T-cell (primary cell): ENCODE measurements at regions not wholly inside any gene's neighbourhood (a gene's known extent, or its start where the extent isn't known, plus 50 kb on each side); places are given as distances from the start of the nearest gene placed in this dataset.

Source experiments
- ATAC-seq, 4 experiments: fragments of 200-7000 bp in 3 of 4; fragments of 150-1000 bp in 1 of 4; cut with Tn5 transposase; replicated peaks in 1 of 4; 1 replicate in 3 of 4; 2 replicates in 1 of 4; pipeline ENCODE4 v1.10.0; 2021; ENCODE audit warnings: moderate library complexity in 3 of 4, mild to moderate bottlenecking in 2 of 4, moderate number of reproducible peaks in 1 of 4
- CTCF ChIA-PET, 2 donors: fragments of 300-600 bp; sonication (Branson Sonifier 250); formaldehyde crosslinking; loops; one replicate each; lab custom pipeline; 2022; ENCODE audit warnings: antibody characterized with exemption in 2 of 2; lab: Charles Lee
- POLR2A ChIA-PET, 2 donors: fragments of 300-600 bp; sonication (Branson Sonifier 250); formaldehyde crosslinking; loops; one replicate each; lab custom pipeline; 2022; ENCODE audit warnings: antibody characterized with exemption in 2 of 2; lab: Charles Lee
- DNase-seq, 35 experiments: peaks; one replicate each; pipeline versions ENCODE4 v3.0.0 to v3.0.0-alpha.2; 2013 to 2023
- H3K27ac ChIP-seq: one replicate; pipeline ENCODE4 v1.5.1; 2013; ENCODE audit warnings: low read length
- H3K27me3 ChIP-seq, 2 experiments: replicated peaks in 1 of 2; 1 replicate in 1 of 2; 2 replicates in 1 of 2; pipeline versions ENCODE4 v1.6.1 to v1.7.0; 2013; ENCODE audit warnings: low read length in 1 of 2, mixed read lengths in 1 of 2; ENCODE audit not compliant: control insufficient read depth in 2 of 2, insufficient read depth in 2 of 2; ENCODE audit errors: extremely low read depth in 1 of 2
- H3K36me3 ChIP-seq, 2 donors: 1 replicate in 1 of 2; 2 replicates in 1 of 2; pipeline versions ENCODE4 v1.6.1 to v1.7.0; 2013; ENCODE audit warnings: low read length in 1 of 2; ENCODE audit not compliant: control insufficient read depth in 2 of 2, insufficient read depth in 1 of 2; ENCODE audit errors: extremely low read depth in 1 of 2
- H3K4me1 ChIP-seq, 2 experiments: 1 replicate in 1 of 2; 2 replicates in 1 of 2; pipeline versions ENCODE4 v1.6.1 to v1.7.0; 2013; ENCODE audit warnings: low read length in 2 of 2, mixed read lengths in 1 of 2; ENCODE audit not compliant: insufficient read depth in 2 of 2, control insufficient read depth in 1 of 2; ENCODE audit errors: extremely low read depth in 1 of 2
- H3K4me3 ChIP-seq, 2 donors: 1 replicate in 1 of 2; 2 replicates in 1 of 2; pipeline versions ENCODE4 v1.5.1 to v1.7.0; 2013; ENCODE audit warnings: mild to moderate bottlenecking in 2 of 2, low read length in 1 of 2, moderate library complexity in 1 of 2; ENCODE audit not compliant: control insufficient read depth in 1 of 2; ENCODE audit errors: extremely low read depth in 1 of 2
- H3K9me3 ChIP-seq: 2 replicates; pipeline ENCODE4 v1.7.0; 2013
- H3K27ac Mint-ChIP-seq, 2 donors: one replicate each; pipeline ENCODE4 v1.8.0; 2020 to 2021; ENCODE audit warnings: mild to moderate bottlenecking in 2 of 2, mixed read lengths in 2 of 2
- H3K27me3 Mint-ChIP-seq, 2 donors: one replicate each; pipeline ENCODE4 v1.8.0; 2021 to 2022; ENCODE audit warnings: mixed read lengths in 2 of 2
- H3K36me3 Mint-ChIP-seq: one replicate; pipeline ENCODE4 v1.8.0; 2021; ENCODE audit warnings: mixed read lengths
- H3K4me1 Mint-ChIP-seq, 3 donors: one replicate each; pipeline ENCODE4 v1.8.0; 2020 to 2022; ENCODE audit warnings: mixed read lengths in 3 of 3, mild to moderate bottlenecking in 1 of 3
- H3K4me3 Mint-ChIP-seq, 3 donors: one replicate each; pipeline ENCODE4 v1.8.0; 2020 to 2022; ENCODE audit warnings: mild to moderate bottlenecking in 3 of 3, mixed read lengths in 3 of 3, moderate library complexity in 3 of 3
- H3K9me3 Mint-ChIP-seq, 3 donors: one replicate each; pipeline ENCODE4 v1.8.0; 2020 to 2022; ENCODE audit warnings: mixed read lengths in 3 of 3
- WGBS: methylation state at CpG from one replicate; pipeline ENCODE4 v1.1.5; 2013; ENCODE audit warnings: missing lambda C conversion rate; ENCODE audit not compliant: insufficient coverage; 5-methylcytosine and 5-hydroxymethylcytosine counted together

DNA sequence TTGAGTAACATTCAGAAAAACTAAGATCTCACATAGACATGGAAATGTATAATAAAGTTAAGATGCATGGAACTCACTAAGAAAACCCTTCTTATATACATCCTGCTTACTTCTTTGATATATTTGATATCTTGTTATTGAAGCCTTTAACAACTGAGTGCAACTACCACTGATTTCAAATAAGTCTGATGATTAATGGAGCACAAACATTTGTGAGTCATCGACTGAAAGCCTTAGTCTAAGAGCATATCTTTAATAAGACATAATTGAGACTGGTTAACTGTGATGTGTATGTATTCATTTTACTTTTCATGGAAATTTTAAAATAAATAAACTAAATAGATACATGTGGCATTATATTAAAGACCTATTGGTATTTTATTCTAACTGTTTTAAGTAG lies 740.5 kb downstream of the EPHA3 start:
- POLR2A ChIA-PET: no interaction called here
- no peaks in the 10 kb centered on the region for H3K9me3 ChIP-seq
- H3K27me3 Mint-ChIP-seq: no peaks in the 10 kb centered on the region
- no peaks in the 10 kb centered on the region for H3K4me1 ChIP-seq
- ATAC-seq (no peak), DNase-seq (no peak)
- H3K27me3 ChIP-seq: no peaks in the 10 kb centered on the region
- no peaks in the 10 kb centered on the region for H3K36me3 Mint-ChIP-seq
- no peak overlapping the region for H3K4me3 Mint-ChIP-seq
- no peak overlapping the region for H3K27ac ChIP-seq
- no peak overlapping the region for H3K27ac Mint-ChIP-seq
- no peak overlapping the region for H3K4me3 ChIP-seq
- no CpG with 5 or more reads among the region's 1 CpG for WGBS
- no peaks in the 10 kb centered on the region for H3K4me1 Mint-ChIP-seq
- H3K9me3 Mint-ChIP-seq: peaks cover 6 to 15% (median 11%) of the 10 kb centered on the region in 3 donors
- H3K36me3 ChIP-seq: no peaks in the 10 kb centered on the region
- CTCF ChIA-PET: no interaction called here

GRCh38 chr3:89851974-89852621 lies 744.7 kb downstream of the EPHA3 start:
- Histone ChIP-seq H3K9me3 (peaks cover 2% of the 10 kb centered on the region), H3K27me3 (no peaks in the 10 kb centered on the region), H3K4me1 (no peaks in the 10 kb centered on the region), H3K4me3 (no peak overlapping the region), H3K27ac (no peak overlapping the region), H3K36me3 (no peaks in the 10 kb centered on the region)
- Mint-ChIP-seq H3K4me3 (no peak overlapping the region), H3K36me3 (no peaks in the 10 kb centered on the region), H3K9me3 (peaks cover 6 to 23% (median 19%) of the 10 kb centered on the region in 3 donors), H3K4me1 (no peaks in the 10 kb centered on the region), H3K27ac (no peak overlapping the region), H3K27me3 (no peaks in the 10 kb centered on the region)
- POLR2A ChIA-PET: no interaction called here
- DNase-seq (no peak), ATAC-seq (no peak)
- no CpG with 5 or more reads among the region's 9 CpGs for WGBS
- CTCF ChIA-PET: no interaction called here

DNA sequence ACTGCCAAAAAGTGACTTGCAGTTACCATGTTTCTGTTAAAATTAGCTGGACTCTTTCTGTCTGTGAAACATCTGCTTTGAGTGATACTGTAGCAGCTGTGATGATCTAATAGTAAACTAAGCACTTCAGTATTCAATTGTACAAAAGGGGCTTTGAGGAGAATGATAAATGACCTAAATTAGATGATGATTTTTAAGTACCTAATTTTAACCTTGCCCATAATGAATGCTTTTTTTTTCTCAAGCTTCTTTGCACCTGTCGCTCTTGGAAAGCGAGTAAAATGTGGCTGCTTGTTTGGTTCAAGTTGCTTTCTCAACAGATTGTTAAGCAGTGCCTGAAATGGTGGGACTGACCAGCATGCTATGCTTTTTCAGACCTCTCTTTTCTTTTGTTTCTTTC lies 752.3 kb downstream of the EPHA3 start:
- ATAC-seq (no peak), DNase-seq (no peak)
- 80% methylated on average over 1 of the region's 2 CpGs for WGBS
- Mint-ChIP-seq H3K4me3 (no peak overlapping the region), H3K4me1 (no peaks in the 10 kb centered on the region), H3K9me3 (peaks cover 0 to 35% (median 13%) of the 10 kb centered on the region in 3 donors), H3K27ac (no peak overlapping the region), H3K27me3 (no peaks in the 10 kb centered on the region), H3K36me3 (no peaks in the 10 kb centered on the region)
- Histone ChIP-seq H3K27ac (no peak overlapping the region), H3K27me3 (no peaks in the 10 kb centered on the region), H3K9me3 (peaks cover 2% of the 10 kb centered on the region), H3K36me3 (no peaks in the 10 kb centered on the region), H3K4me1 (no peaks in the 10 kb centered on the region), H3K4me3 (no peak overlapping the region)
- POLR2A ChIA-PET: no interaction called here
- CTCF ChIA-PET: no interaction called here

- Histone ChIP-seq H3K4me1 (no peaks in the 10 kb centered on the region), H3K4me3 (no peak overlapping the region), H3K9me3 (no peaks in the 10 kb centered on the region), H3K36me3 (no peaks in the 10 kb centered on the region), H3K27ac (no peak overlapping the region), H3K27me3 (no peaks in the 10 kb centered on the region)
- ATAC-seq (no peak), DNase-seq (no peak)
- Mint-ChIP-seq H3K4me1 (no peaks in the 10 kb centered on the region), H3K4me3 (no peak overlapping the region), H3K27me3 (no peaks in the 10 kb centered on the region), H3K27ac (no peak overlapping the region), H3K36me3 (no peaks in the 10 kb centered on the region), H3K9me3 (peaks cover 7 to 10% (median 8%) of the 10 kb centered on the region in 3 donors)
- CTCF ChIA-PET: no interaction called here
- no CpG with 5 or more reads among the region's 1 CpG for WGBS
- POLR2A ChIA-PET: no interaction called here
These were observed 759.9 kb downstream of the EPHA3 start for GRCh38 chr3:89867286-89867685.

GRCh38 chr3:89876116-89876515 lies 768.7 kb downstream of the EPHA3 start:
- CTCF ChIA-PET: no interaction called here

GRCh38 chr3:89877230-89877629 lies 769.8 kb downstream of the EPHA3 start:
- whole genome bisulfite sequencing: 65% methylated on average over 2 of the region's 2 CpGs
- Histone ChIP-seq H3K27me3 (no peaks in the 10 kb centered on the region), H3K4me1 (no peaks in the 10 kb centered on the region), H3K36me3 (no peaks in the 10 kb centered on the region), H3K4me3 (no peak overlapping the region), H3K27ac (no peak overlapping the region), H3K9me3 (no peaks in the 10 kb centered on the region)
- ChIA-PET CTCF (no interaction called here), POLR2A (no interaction called here)
- H3K27me3 Mint-ChIP-seq: no peaks in the 10 kb centered on the region
- ATAC-seq: no peak
- no peak overlapping the region for H3K27ac Mint-ChIP-seq
- peaks cover 13 to 25% (median 19%) of the 10 kb centered on the region in 3 donors for H3K9me3 Mint-ChIP-seq
- H3K36me3 Mint-ChIP-seq: no peaks in the 10 kb centered on the region
- no peak for DNase-seq
- H3K4me3 Mint-ChIP-seq: no peak overlapping the region
- H3K4me1 Mint-ChIP-seq: no peaks in the 10 kb centered on the region

More at GRCh38 chr3:89876116-89876515, 768.7 kb downstream of the EPHA3 start:
- no peaks in the 10 kb centered on the region for H3K36me3 Mint-ChIP-seq
- no peaks in the 10 kb centered on the region for H3K4me1 Mint-ChIP-seq
- no peaks in the 10 kb centered on the region for H3K27me3 ChIP-seq
- H3K4me3 Mint-ChIP-seq: no peak overlapping the region
- H3K9me3 Mint-ChIP-seq: peaks cover 13 to 25% (median 19%) of the 10 kb centered on the region in 3 donors
- no peaks in the 10 kb centered on the region for H3K36me3 ChIP-seq
- no peak for ATAC-seq
- WGBS: 79% methylated on average over 3 of the region's 3 CpGs
- H3K9me3 ChIP-seq: no peaks in the 10 kb centered on the region
- H3K27ac ChIP-seq: no peak overlapping the region
- no peak for DNase-seq
- no peaks in the 10 kb centered on the region for H3K27me3 Mint-ChIP-seq
- no peaks in the 10 kb centered on the region for H3K4me1 ChIP-seq
- H3K27ac Mint-ChIP-seq: no peak overlapping the region
- POLR2A ChIA-PET: no interaction called here
- no peak overlapping the region for H3K4me3 ChIP-seq

DNA sequence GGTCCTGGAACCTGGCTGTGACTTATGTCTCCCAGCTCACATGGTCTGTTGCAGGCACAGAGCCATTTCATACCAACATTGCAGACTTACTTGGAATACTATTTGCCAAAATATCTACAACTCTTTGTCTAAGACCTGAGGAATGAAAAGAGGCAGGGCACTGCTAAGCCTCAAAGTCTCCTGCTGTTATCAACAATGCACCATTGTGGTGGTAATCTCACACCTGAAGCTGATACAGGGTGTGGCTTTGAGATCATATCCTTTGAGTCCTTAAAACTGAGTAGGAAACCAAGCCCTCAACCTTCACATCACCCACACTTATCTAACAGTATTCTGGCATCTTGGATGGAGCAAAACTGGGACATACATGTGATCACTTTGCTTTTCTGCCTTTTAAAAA lies 782.0 kb downstream of the EPHA3 start:
- no peak overlapping the region for H3K4me3 Mint-ChIP-seq
- H3K9me3 Mint-ChIP-seq: peaks cover 8 to 23% (median 10%) of the 10 kb centered on the region in 3 donors
- ATAC-seq (no peak), DNase-seq (no peak)
- H3K4me1 Mint-ChIP-seq: no peaks in the 10 kb centered on the region
- Histone ChIP-seq H3K27me3 (no peaks in the 10 kb centered on the region), H3K4me1 (no peaks in the 10 kb centered on the region), H3K27ac (no peak overlapping the region), H3K36me3 (no peaks in the 10 kb centered on the region), H3K9me3 (no peaks in the 10 kb centered on the region), H3K4me3 (no peak overlapping the region)
- ChIA-PET POLR2A (no interaction called here), CTCF (no interaction called here)
- no peaks in the 10 kb centered on the region for H3K36me3 Mint-ChIP-seq
- H3K27ac Mint-ChIP-seq: no peak overlapping the region
- H3K27me3 Mint-ChIP-seq: no peaks in the 10 kb centered on the region
